ENCODE measurements at regions not wholly inside any gene's neighbourhood (a gene's known extent, or its start where the extent isn't known, plus 50 kb on each side); places are given as distances from the start of the nearest gene placed in this dataset.

GRCh38 chr2:3073704-3074103 is 303.9 kb downstream of the EIPR1 start:
- H3K27ac ChIP-seq = no peak overlapping the region
- H3K4me3 ChIP-seq = no peak overlapping the region

GRCh38 chr2:3073041-3073595 is 304.5 kb downstream of the EIPR1 start:
- H3K4me3 ChIP-seq = no peak overlapping the region
- H3K27ac ChIP-seq = no peak overlapping the region

- no peak overlapping the region for H3K4me3 ChIP-seq
- H3K27ac ChIP-seq = no peak overlapping the region
Observed at GRCh38 chr2:3071685-3072263, 305.8 kb downstream of the EIPR1 start.

GRCh38 chr2:3066831-3067230 is 310.8 kb downstream of the EIPR1 start:
- Histone ChIP-seq H3K4me3 (no peak overlapping the region), H3K27ac (no peak overlapping the region)

- Histone ChIP-seq H3K4me3 (no peak overlapping the region), H3K27ac (no peak overlapping the region)
Observed at GRCh38 chr2:3065928-3066327, 311.7 kb downstream of the EIPR1 start.

GRCh38 chr2:3062476-3063260 is 314.9 kb downstream of the EIPR1 start:
- Histone ChIP-seq H3K4me3 (no peak overlapping the region), H3K27ac (no peak overlapping the region)

GRCh38 chr2:3060049-3060448 is 317.6 kb downstream of the EIPR1 start:
- H3K4me3 ChIP-seq = no peak overlapping the region
- no peak overlapping the region for H3K27ac ChIP-seq

- H3K4me3 ChIP-seq = no peak overlapping the region
- no peak overlapping the region for H3K27ac ChIP-seq
Observed at GRCh38 chr2:3059141-3059925, 318.3 kb downstream of the EIPR1 start.

GRCh38 chr2:3054066-3054465 is 323.6 kb downstream of the EIPR1 start:
- Histone ChIP-seq H3K27ac (no peak overlapping the region), H3K4me3 (no peak overlapping the region)

GRCh38 chr2:3051266-3051665 is 326.4 kb downstream of the EIPR1 start:
- no peak overlapping the region for H3K4me3 ChIP-seq
- no peak overlapping the region for H3K27ac ChIP-seq

- H3K27ac ChIP-seq = no peak overlapping the region
Observed at GRCh38 chr2:3046170-3046865, 331.3 kb downstream of the EIPR1 start.

GRCh38 chr2:3045318-3045921 is 332.2 kb downstream of the EIPR1 start:
- Histone ChIP-seq H3K4me3 (no peak overlapping the region), H3K27ac (no peak overlapping the region)

More at GRCh38 chr2:3046170-3046865, 331.3 kb downstream of the EIPR1 start:
- H3K4me3 ChIP-seq = no peak overlapping the region

- H3K4me3 ChIP-seq = no peak overlapping the region
- H3K27ac ChIP-seq = no peak overlapping the region
Observed at GRCh38 chr2:3044587-3045317, 332.9 kb downstream of the EIPR1 start.

GRCh38 chr2:3043726-3044125 is 333.9 kb downstream of the EIPR1 start:
- Histone ChIP-seq H3K4me3 (no peak overlapping the region), H3K27ac (no peak overlapping the region)

GRCh38 chr2:3042601-3043585 is 334.7 kb downstream of the EIPR1 start:
- no peak overlapping the region for H3K27ac ChIP-seq

GRCh38 chr2:3041841-3042600 is 335.6 kb downstream of the EIPR1 start:
- Histone ChIP-seq H3K27ac (no peak overlapping the region), H3K4me3 (no peak overlapping the region)

More at GRCh38 chr2:3042601-3043585, 334.7 kb downstream of the EIPR1 start:
- H3K4me3 ChIP-seq = no peak overlapping the region

- Histone ChIP-seq H3K4me3 (no peak overlapping the region), H3K27ac (no peak overlapping the region)
Observed at GRCh38 chr2:3041246-3041645, 336.4 kb downstream of the EIPR1 start.

Measured in skin epidermis (tissue), 12 donors.